Activated CD4-positive, alpha-beta T cell treated with anti-CD3 and anti-CD28 coated beads for 36 hours (primary cell): ENCODE measurements at regions not wholly inside any gene's neighbourhood (a gene's known extent, or its start where the extent isn't known, plus 50 kb on each side); places are given as distances from the start of the nearest gene placed in this dataset.
"Not testable (repeated sequence)": the region's sequence is repeated elsewhere in the genome, so short reads cannot be mapped to it uniquely, and the experiment has no call there.

Experiments
- ATAC-seq: fragments of 200-7000 bp; cut with Tn5 transposase; one replicate; pipeline ENCODE4 v1.10.0; 2021; ENCODE audit warnings: mild to moderate bottlenecking, moderate library complexity
- CTCF ChIA-PET: fragments of 350-600 bp; sonication (Branson Sonifier 250); formaldehyde crosslinking; loops from one replicate; lab custom pipeline; 2021; ENCODE audit warnings: antibody characterized with exemption; lab: Charles Lee
- POLR2A ChIA-PET: fragments of 350-600 bp; sonication (Branson Sonifier 250); formaldehyde crosslinking; loops from one replicate; lab custom pipeline; 2021; ENCODE audit warnings: antibody characterized with exemption, inconsistent platforms; lab: Charles Lee
- DNase-seq: peaks from one replicate; pipeline ENCODE4 v3.0.0-alpha.2; 2020
- H3K27ac Mint-ChIP-seq: one replicate; pipeline ENCODE4 v1.8.0; 2021; ENCODE audit warnings: mixed read lengths
- H3K27me3 Mint-ChIP-seq: one replicate; pipeline ENCODE4 v1.8.0; 2021; ENCODE audit warnings: mixed read lengths
- H3K36me3 Mint-ChIP-seq: one replicate; pipeline ENCODE4 v1.8.0; 2021; ENCODE audit warnings: low read depth, mixed read lengths
- H3K4me1 Mint-ChIP-seq: one replicate; pipeline ENCODE4 v1.8.0; 2021; ENCODE audit warnings: mixed read lengths
- H3K4me3 Mint-ChIP-seq: one replicate; pipeline ENCODE4 v1.8.0; 2021; ENCODE audit warnings: mild to moderate bottlenecking, moderate library complexity, mixed read lengths
- H3K9me3 Mint-ChIP-seq: one replicate; pipeline ENCODE4 v1.8.0; 2021; ENCODE audit warnings: low read depth, mixed read lengths
- intact Hi-C, 2 experiments: fragments of 100-400 bp; cut with DNase I in 1 of 2; cut with micrococcal nuclease in 1 of 2; formaldehyde crosslinking; loops; one replicate each; pipeline versions ENCODE4 v1.14.2 to v1.15.1; 2022 to 2024; cut with DNase I, micrococcal nuclease

DNA sequence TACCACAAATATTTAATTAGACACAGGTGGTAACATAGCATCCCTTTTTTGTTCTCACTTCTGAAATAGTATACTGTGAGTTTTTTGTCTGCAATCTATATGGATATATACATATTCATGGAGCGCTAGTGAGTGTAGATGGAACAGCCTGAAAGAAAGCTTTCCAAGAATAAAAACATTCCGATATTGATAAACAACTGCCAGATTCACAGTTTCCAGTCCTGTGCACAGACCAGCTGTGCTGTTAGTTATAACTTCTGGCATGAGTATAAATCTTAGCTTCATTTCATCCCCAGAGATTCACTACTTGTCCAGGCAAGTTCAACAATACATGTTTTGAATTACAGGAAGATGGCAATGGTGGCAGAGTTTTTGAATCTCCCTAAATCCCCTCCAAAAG, 467.1 kb upstream of the STEAP1 start:
- no peaks in the 10 kb centered on the region for H3K36me3 Mint-ChIP-seq
- no peak for DNase-seq
- no peak for ATAC-seq
- no peak overlapping the region for H3K27ac Mint-ChIP-seq
- H3K4me3 Mint-ChIP-seq: no peak overlapping the region
- no peaks in the 10 kb centered on the region for H3K27me3 Mint-ChIP-seq
- ChIA-PET CTCF (no interaction called here), POLR2A (no interaction called here)
- intact Hi-C loops: no loop called here
- no peaks in the 10 kb centered on the region for H3K4me1 Mint-ChIP-seq
- H3K9me3 Mint-ChIP-seq: no peaks in the 10 kb centered on the region

DNA sequence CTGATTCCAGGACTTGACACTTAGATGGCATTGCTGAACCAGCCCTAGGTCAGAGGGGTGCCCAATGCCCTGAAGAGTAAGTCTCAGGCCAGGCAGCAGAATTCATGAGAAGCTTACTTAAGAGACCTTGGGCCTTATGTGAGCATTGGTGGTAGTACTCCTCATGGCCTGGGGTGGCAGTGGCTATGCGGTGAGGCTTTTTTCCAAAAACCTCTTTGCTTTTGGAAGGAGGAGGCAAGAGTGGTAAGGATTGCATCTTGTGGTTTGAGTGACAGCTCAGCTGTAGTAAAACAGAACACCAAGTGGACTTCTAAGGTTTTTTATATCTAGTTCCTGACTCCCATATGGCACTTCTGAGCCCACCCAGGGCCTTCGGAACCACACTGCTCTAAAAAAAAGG, 459.0 kb upstream of the STEAP1 start:
- no peak for DNase-seq
- H3K4me1 Mint-ChIP-seq: no peaks in the 10 kb centered on the region
- intact Hi-C loops: no loop called here
- H3K9me3 Mint-ChIP-seq: peaks cover 11% of the 10 kb centered on the region
- no peak overlapping the region for H3K27ac Mint-ChIP-seq
- no peak for ATAC-seq
- ChIA-PET CTCF (no interaction called here), POLR2A (no interaction called here)
- no peaks in the 10 kb centered on the region for H3K27me3 Mint-ChIP-seq
- H3K36me3 Mint-ChIP-seq: no peaks in the 10 kb centered on the region
- no peak overlapping the region for H3K4me3 Mint-ChIP-seq

DNA sequence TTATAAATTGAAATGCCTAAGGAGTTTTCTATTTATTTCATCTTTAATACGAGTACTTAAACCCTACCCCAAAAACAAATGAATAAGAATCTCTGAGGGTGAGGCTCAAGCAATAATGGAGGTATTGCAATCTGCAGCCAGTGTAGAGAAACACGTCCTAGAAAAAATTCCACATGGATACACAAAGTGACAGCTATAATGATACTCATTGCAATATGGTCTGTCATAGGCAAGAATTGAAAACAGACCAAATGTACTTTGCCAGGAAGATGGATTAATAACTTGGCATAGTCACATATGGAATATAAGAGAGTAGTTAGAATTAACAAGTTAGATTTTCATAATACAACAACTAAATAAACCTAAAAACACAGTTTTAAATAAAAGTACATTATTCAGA, 440.1 kb upstream of the STEAP1 start:
- Mint-ChIP-seq H3K27ac (no peak overlapping the region), H3K9me3 (no peaks in the 10 kb centered on the region), H3K4me1 (no peaks in the 10 kb centered on the region), H3K4me3 (no peak overlapping the region), H3K36me3 (no peaks in the 10 kb centered on the region), H3K27me3 (peaks cover 2% of the 10 kb centered on the region)
- POLR2A ChIA-PET: no interaction called here
- DNase-seq: no peak
- intact Hi-C loops: no loop called here
- CTCF ChIA-PET: no interaction called here
- ATAC-seq: no peak

DNA sequence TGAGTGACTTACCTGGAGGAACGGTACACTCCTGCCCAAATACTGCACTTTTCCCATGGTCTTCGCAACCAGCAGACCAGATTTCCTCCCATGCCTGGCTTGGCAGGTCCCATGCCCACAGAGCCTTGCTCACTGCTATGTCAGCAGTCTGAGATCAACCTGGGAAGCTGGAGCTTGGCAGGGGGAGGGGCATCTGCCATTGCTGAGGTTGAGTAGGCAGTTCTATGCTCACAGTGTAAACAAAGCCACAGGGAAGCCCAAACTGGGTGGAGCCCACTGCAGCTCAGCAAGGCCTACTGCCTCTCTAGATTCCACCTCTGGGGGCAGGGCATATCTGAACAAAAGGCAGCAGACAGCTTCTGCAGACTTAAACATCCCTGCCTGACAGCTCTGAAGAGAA, 435.3 kb upstream of the STEAP1 start:
- intact Hi-C loops, H3K4me1 Mint-ChIP-seq, POLR2A ChIA-PET: not testable (repeated sequence)

GRCh38 chr7:89728481-89728880, 425.8 kb upstream of the STEAP1 start:
- H3K4me3 Mint-ChIP-seq: no peak overlapping the region

More for the DNA sequence above, 435.3 kb upstream of the STEAP1 start:
- CTCF ChIA-PET, ATAC-seq, H3K27ac Mint-ChIP-seq, H3K36me3 Mint-ChIP-seq, DNase-seq, H3K4me3 Mint-ChIP-seq, H3K9me3 Mint-ChIP-seq, H3K27me3 Mint-ChIP-seq: not testable (repeated sequence)

GRCh38 chr7:89731751-89732445, 422.4 kb upstream of the STEAP1 start:
- CTCF ChIA-PET: interaction anchor here (0.7 kb wide), 1 partner anchor 10 kb away, joined by 3 read pairs; no protein-coding TSS in a partner anchor
- H3K4me3 Mint-ChIP-seq: no peak overlapping the region
- H3K4me1 Mint-ChIP-seq: no peaks in the 10 kb centered on the region
- ATAC-seq: no peak
- no peaks in the 10 kb centered on the region for H3K36me3 Mint-ChIP-seq
- no peak for DNase-seq
- POLR2A ChIA-PET: no interaction called here
- no peaks in the 10 kb centered on the region for H3K9me3 Mint-ChIP-seq
- intact Hi-C loops: no loop called here
- H3K27me3 Mint-ChIP-seq: peaks cover 1% of the 10 kb centered on the region
- H3K27ac Mint-ChIP-seq: no peak overlapping the region

More at GRCh38 chr7:89728481-89728880, 425.8 kb upstream of the STEAP1 start:
- no peak for ATAC-seq
- H3K27ac Mint-ChIP-seq: no peak overlapping the region
- ChIA-PET CTCF (no interaction called here), POLR2A (no interaction called here)
- no peak for DNase-seq
- intact Hi-C loops: no loop called here
- peaks cover 1% of the 10 kb centered on the region for H3K27me3 Mint-ChIP-seq
- no peaks in the 10 kb centered on the region for H3K36me3 Mint-ChIP-seq
- H3K4me1 Mint-ChIP-seq: no peaks in the 10 kb centered on the region
- no peaks in the 10 kb centered on the region for H3K9me3 Mint-ChIP-seq

- no peaks in the 10 kb centered on the region for H3K9me3 Mint-ChIP-seq
- POLR2A ChIA-PET: no interaction called here
- H3K4me1 Mint-ChIP-seq: no peaks in the 10 kb centered on the region
- DNase-seq (no peak), ATAC-seq (no peak)
- intact Hi-C loops: no loop called here
- no peak overlapping the region for H3K27ac Mint-ChIP-seq
- CTCF ChIA-PET: no interaction called here
- H3K4me3 Mint-ChIP-seq: no peak overlapping the region
- peaks cover 3% of the 10 kb centered on the region for H3K27me3 Mint-ChIP-seq
- no peaks in the 10 kb centered on the region for H3K36me3 Mint-ChIP-seq
These were observed 415.7 kb upstream of the STEAP1 start for GRCh38 chr7:89738549-89738948.

GRCh38 chr7:89757910-89758309, 396.4 kb upstream of the STEAP1 start:
- H3K9me3 Mint-ChIP-seq: no peaks in the 10 kb centered on the region
- DNase-seq (no peak), ATAC-seq (no peak)
- no peaks in the 10 kb centered on the region for H3K4me1 Mint-ChIP-seq
- POLR2A ChIA-PET: no interaction called here
- intact Hi-C loops: no loop called here
- H3K4me3 Mint-ChIP-seq: no peak overlapping the region
- no peaks in the 10 kb centered on the region for H3K36me3 Mint-ChIP-seq
- CTCF ChIA-PET: interaction anchor here (0.6 kb wide), 1 partner anchor 947 kb away, joined by 4 read pairs; no protein-coding TSS in a partner anchor
- no peak overlapping the region for H3K27ac Mint-ChIP-seq
- H3K27me3 Mint-ChIP-seq: no peaks in the 10 kb centered on the region

DNA sequence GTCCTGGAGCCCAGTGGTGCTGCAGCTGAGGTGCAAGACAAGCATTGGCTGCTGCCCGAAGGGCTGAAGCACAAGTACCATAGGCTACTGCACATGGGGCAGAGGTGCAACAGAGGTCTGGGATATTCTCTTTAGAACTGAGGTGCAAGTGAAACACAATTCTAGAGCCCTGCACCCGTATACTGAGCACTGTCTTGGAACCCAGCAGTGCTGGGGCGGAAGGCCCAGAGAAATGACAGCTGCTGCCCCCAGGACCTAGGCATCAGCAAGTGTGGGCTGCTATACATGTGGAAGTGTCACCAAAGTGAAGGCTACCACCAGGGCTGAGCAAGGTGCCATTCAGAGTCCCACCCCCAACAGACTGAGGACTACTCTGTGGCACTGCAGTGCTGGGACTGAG, 393.6 kb upstream of the STEAP1 start:
- H3K27ac Mint-ChIP-seq: no peak overlapping the region
- ATAC-seq (no peak), DNase-seq (no peak)
- ChIA-PET CTCF (no interaction called here), POLR2A (no interaction called here)
- H3K27me3 Mint-ChIP-seq: no peaks in the 10 kb centered on the region
- H3K4me1 Mint-ChIP-seq: no peaks in the 10 kb centered on the region
- no peaks in the 10 kb centered on the region for H3K36me3 Mint-ChIP-seq
- intact Hi-C loops: no loop called here
- no peak overlapping the region for H3K4me3 Mint-ChIP-seq
- H3K9me3 Mint-ChIP-seq: no peaks in the 10 kb centered on the region

DNA sequence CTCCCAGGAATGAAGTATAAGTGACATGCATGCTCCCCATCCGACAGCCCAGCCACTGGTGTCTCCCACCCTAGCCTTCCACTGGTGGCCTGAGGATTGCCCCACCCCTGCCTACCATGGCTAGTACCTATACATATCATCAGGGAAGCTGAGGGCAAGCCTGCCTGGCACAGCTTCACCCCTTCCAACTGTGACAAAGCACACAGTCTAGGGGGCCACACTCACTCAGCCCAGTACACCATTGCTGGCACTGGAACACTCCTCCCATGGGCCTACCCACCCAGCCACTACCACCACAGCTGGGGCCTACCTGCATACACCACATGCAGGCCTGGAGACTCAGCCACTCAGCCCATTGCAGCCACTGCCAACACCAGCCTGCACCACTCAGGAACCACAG, 393.1 kb upstream of the STEAP1 start:
- ATAC-seq (no peak), DNase-seq (no peak)
- ChIA-PET CTCF (no interaction called here), POLR2A (no interaction called here)
- Mint-ChIP-seq H3K9me3 (no peaks in the 10 kb centered on the region), H3K4me1 (no peaks in the 10 kb centered on the region), H3K36me3 (no peaks in the 10 kb centered on the region), H3K4me3 (no peak overlapping the region), H3K27me3 (no peaks in the 10 kb centered on the region), H3K27ac (no peak overlapping the region)
- intact Hi-C loops: no loop called here

DNA sequence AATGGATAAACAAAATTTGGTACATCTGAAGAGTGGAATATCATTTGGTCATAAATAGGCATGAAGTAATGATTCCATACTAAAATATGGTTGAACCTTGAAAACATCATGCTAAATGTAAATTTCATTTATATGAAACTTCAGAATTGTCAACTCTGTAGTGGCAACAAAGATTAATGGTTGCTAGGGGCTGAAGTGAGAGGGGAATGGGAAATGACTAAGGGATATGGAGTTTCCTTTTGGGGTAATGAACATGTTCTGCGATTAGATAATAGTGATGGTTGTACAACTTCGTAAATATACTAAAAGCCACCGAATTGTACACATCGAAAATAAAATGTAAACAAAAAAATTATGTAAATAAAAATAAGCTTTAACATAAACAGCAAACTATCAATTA, 384.1 kb upstream of the STEAP1 start:
- DNase-seq: no peak
- H3K27me3 Mint-ChIP-seq: no peaks in the 10 kb centered on the region
- no peaks in the 10 kb centered on the region for H3K9me3 Mint-ChIP-seq
- H3K4me1 Mint-ChIP-seq: no peaks in the 10 kb centered on the region
- H3K36me3 Mint-ChIP-seq: no peaks in the 10 kb centered on the region
- CTCF ChIA-PET: no interaction called here
- intact Hi-C loops: no loop called here
- H3K27ac Mint-ChIP-seq: no peak overlapping the region
- no peak for ATAC-seq
- H3K4me3 Mint-ChIP-seq: no peak overlapping the region
- POLR2A ChIA-PET: no interaction called here

- H3K4me3 Mint-ChIP-seq: no peak overlapping the region
- DNase-seq: no peak
- no peak overlapping the region for H3K27ac Mint-ChIP-seq
- intact Hi-C loops: no loop called here
- no peaks in the 10 kb centered on the region for H3K27me3 Mint-ChIP-seq
- POLR2A ChIA-PET: no interaction called here
- no peak for ATAC-seq
- CTCF ChIA-PET: no interaction called here
- H3K36me3 Mint-ChIP-seq: no peaks in the 10 kb centered on the region
- H3K4me1 Mint-ChIP-seq: no peaks in the 10 kb centered on the region
- H3K9me3 Mint-ChIP-seq: no peaks in the 10 kb centered on the region
These were observed 383.1 kb upstream of the STEAP1 start for GRCh38 chr7:89771003-89771636.
